Peyer's patch (tissue), 4 donors: ENCODE measurements at regions not wholly inside any gene's neighbourhood (a gene's known extent, or its start where the extent isn't known, plus 50 kb on each side); places are given as distances from the start of the nearest gene placed in this dataset.

Experiments
- DNase-seq, 3 donors: peaks; one replicate each; pipeline ENCODE4 v3.0.0-alpha.2; 2017 to 2019
- H3K27ac ChIP-seq, 4 donors: fragments of 200-600 bp; sonication (generic); one replicate each; pipeline ENCODE4 v1.5.1; 2016 to 2019
- H3K27me3 ChIP-seq, 2 donors: fragments of 200-600 bp; sonication (generic); one replicate each; pipeline ENCODE4 v1.5.1; 2019
- H3K36me3 ChIP-seq, 3 donors: fragments of 200-600 bp; sonication (generic); one replicate each; pipeline ENCODE4 v1.5.1; 2016 to 2019
- H3K4me1 ChIP-seq, 4 donors: fragments of 200-600 bp; sonication (generic); one replicate each; pipeline ENCODE4 v1.5.1; 2016 to 2019
- H3K4me3 ChIP-seq, 4 donors: fragments of 200-600 bp; sonication (generic); 1 replicate in 3 of 4; 2 replicates in 1 of 4; pipeline ENCODE4 v1.5.1; 2016 to 2019; ENCODE audit warnings: mild to moderate bottlenecking in 1 of 4
- H3K9me3 ChIP-seq, 4 donors: fragments of 200-600 bp; sonication (generic); one replicate each; pipeline ENCODE4 v1.5.1; 2016 to 2019; ENCODE audit warnings: mild to moderate bottlenecking in 1 of 4
- CTCF ChIP-seq, 6 experiments: fragments of 450-650 bp in 4 of 6; fragments of 200-600 bp in 2 of 6; sonication (generic) in 1 of 6; IDR thresholded peaks; one replicate each; pipeline ENCODE4 v1.5.1; 2017 to 2019; ENCODE audit warnings: antibody characterized with exemption in 6 of 6, mild to moderate bottlenecking in 3 of 6, moderate library complexity in 1 of 6
- POLR2A ChIP-seq, 2 donors: fragments of 450-650 bp; IDR thresholded peaks; one replicate each; pipeline ENCODE4 v1.5.1; 2017; ENCODE audit warnings: antibody characterized with exemption in 2 of 2, mild to moderate bottlenecking in 2 of 2, moderate library complexity in 2 of 2

GRCh38 chr2:217523286-217523685, 479.5 kb downstream of the TNS1 start:
- TF ChIP-seq POLR2A (IDR thresholded peaks at IDR 0.05) (no peak), CTCF (IDR thresholded peaks at IDR 0.05) (no peak)
- DNase-seq = no peak

GRCh38 chr2:217521820-217522219, 481.0 kb downstream of the TNS1 start:
- no peaks in the 10 kb centered on the region for H3K27me3 ChIP-seq
- TF ChIP-seq CTCF (IDR thresholded peaks at IDR 0.05) = no peak
- TF ChIP-seq POLR2A (IDR thresholded peaks at IDR 0.05) = no peak
- DNase-seq = no peak
- H3K9me3 ChIP-seq = no peaks in the 10 kb centered on the region
- H3K27ac ChIP-seq = no peak overlapping the region
- no peaks in the 10 kb centered on the region for H3K4me1 ChIP-seq
- H3K4me3 ChIP-seq = no peak overlapping the region
- no peaks in the 10 kb centered on the region for H3K36me3 ChIP-seq

More at GRCh38 chr2:217523286-217523685, 479.5 kb downstream of the TNS1 start:
- H3K36me3 ChIP-seq = no peaks in the 10 kb centered on the region
- no peaks in the 10 kb centered on the region for H3K4me1 ChIP-seq
- no peaks in the 10 kb centered on the region for H3K9me3 ChIP-seq
- H3K27me3 ChIP-seq = no peaks in the 10 kb centered on the region
- no peak overlapping the region for H3K4me3 ChIP-seq
- no peak overlapping the region for H3K27ac ChIP-seq

GRCh38 chr2:217520356-217521010, 482.3 kb downstream of the TNS1 start:
- H3K9me3 ChIP-seq = no peaks in the 10 kb centered on the region
- no peak overlapping the region for H3K4me3 ChIP-seq
- no peaks in the 10 kb centered on the region for H3K27me3 ChIP-seq
- TF ChIP-seq CTCF (IDR thresholded peaks at IDR 0.05) = no peak
- no peak for TF ChIP-seq POLR2A (IDR thresholded peaks at IDR 0.05)
- no peak overlapping the region for H3K27ac ChIP-seq
- DNase-seq = no peak
- H3K4me1 ChIP-seq = no peaks in the 10 kb centered on the region
- H3K36me3 ChIP-seq = no peaks in the 10 kb centered on the region

- no peaks in the 10 kb centered on the region for H3K9me3 ChIP-seq
- H3K4me3 ChIP-seq = no peak overlapping the region
- no peak for DNase-seq
- no peak overlapping the region for H3K27ac ChIP-seq
- H3K4me1 ChIP-seq = no peaks in the 10 kb centered on the region
- TF ChIP-seq POLR2A (IDR thresholded peaks at IDR 0.05) = no peak
- TF ChIP-seq CTCF (IDR thresholded peaks at IDR 0.05) = no peak
- no peaks in the 10 kb centered on the region for H3K36me3 ChIP-seq
- H3K27me3 ChIP-seq = no peaks in the 10 kb centered on the region
Observed at GRCh38 chr2:217517402-217517801, 485.4 kb downstream of the TNS1 start.

GRCh38 chr2:217515615-217516309, 487.0 kb downstream of the TNS1 start:
- no peaks in the 10 kb centered on the region for H3K27me3 ChIP-seq
- H3K4me3 ChIP-seq = no peak overlapping the region
- DNase-seq = no peak
- TF ChIP-seq POLR2A (IDR thresholded peaks at IDR 0.05) = no peak
- no peak for TF ChIP-seq CTCF (IDR thresholded peaks at IDR 0.05)
- H3K4me1 ChIP-seq = no peaks in the 10 kb centered on the region
- no peak overlapping the region for H3K27ac ChIP-seq
- H3K9me3 ChIP-seq = no peaks in the 10 kb centered on the region
- H3K36me3 ChIP-seq = no peaks in the 10 kb centered on the region
